Gastrocnemius medialis (tissue), 4 donors: ENCODE measurements at regions not wholly inside any gene's neighbourhood (a gene's known extent, or its start where the extent isn't known, plus 50 kb on each side); places are given as distances from the start of the nearest gene placed in this dataset.
A peak's percentile ranks its signal among the peaks of the same experiment; 100 is the strongest.
"Not testable (repeated sequence)": the region's sequence is repeated elsewhere in the genome, so short reads cannot be mapped to it uniquely, and the experiment has no call there.

Source experiments
- ATAC-seq, 2 donors: fragments of 150-250 bp; one replicate each; pipeline ENCODE4 v1.9.1; 2016
- DNase-seq, 2 donors: peaks; one replicate each; pipeline ENCODE4 v3.0.0-alpha.2; 2019
- H3K27ac ChIP-seq, 4 donors: fragments of 200-600 bp; sonication (generic); 1 replicate in 1 of 4; 2 replicates in 3 of 4; pipeline ENCODE4 v1.5.1; 2016 to 2018; ENCODE audit warnings: mild to moderate bottlenecking in 2 of 4, moderate library complexity in 1 of 4
- H3K27me3 ChIP-seq, 3 donors: fragments of 200-600 bp; sonication (generic) in 2 of 3; 1 replicate in 1 of 3; 2 replicates in 2 of 3; pipeline versions ENCODE4 v1.5.1 to v1.6.0; 2016 to 2019; ENCODE audit warnings: mild to moderate bottlenecking in 1 of 3, moderate library complexity in 1 of 3
- H3K36me3 ChIP-seq, 2 donors: fragments of 200-600 bp; sonication (generic) in 1 of 2; one replicate each; pipeline ENCODE4 v1.5.1; 2017 to 2018
- H3K4me1 ChIP-seq, 2 donors: fragments of 200-600 bp; sonication (generic) in 1 of 2; one replicate each; pipeline ENCODE4 v1.5.1; 2016 to 2017; ENCODE audit warnings: mild to moderate bottlenecking in 2 of 2
- H3K4me3 ChIP-seq, 4 donors: fragments of 200-600 bp; sonication (generic) in 3 of 4; 1 replicate in 1 of 4; 2 replicates in 3 of 4; pipeline ENCODE4 v1.5.1; 2016 to 2019; ENCODE audit warnings: mild to moderate bottlenecking in 2 of 4
- H3K9me3 ChIP-seq, 3 donors: fragments of 200-600 bp; sonication (generic) in 2 of 3; 1 replicate in 1 of 3; 2 replicates in 2 of 3; pipeline ENCODE4 v1.5.1; 2016 to 2019
- POLR2A ChIP-seq, 2 donors: fragments of 450-650 bp; IDR thresholded peaks; one replicate each; pipeline ENCODE4 v1.6.1; 2017; ENCODE audit warnings: antibody characterized with exemption in 2 of 2, mild to moderate bottlenecking in 2 of 2, moderate library complexity in 2 of 2
- in situ Hi-C, 4 donors: fragments of 200-750 bp; cut with MboI; loops; one replicate each; pipeline versions ENCODE4 v1.15.0 to v1.8.0; 2017; ENCODE audit warnings: low sequenced_read_pairs in 4 of 4
- intact Hi-C: fragments of 100-400 bp; cut with DNase I; formaldehyde crosslinking; loops from one replicate; pipeline ENCODE4 v1.15.1; 2023; ENCODE audit warnings: low total_unique reads
- TF ChIP-seq, protein P1 (sequence below), 5 experiments: fragments of 450-650 bp in 3 of 5; fragments of 200-600 bp in 2 of 5; sonication (generic) in 2 of 5; IDR thresholded peaks in 4 of 5; conservative IDR thresholded peaks in 1 of 5; 1 replicate in 4 of 5; 2 replicates in 1 of 5; pipeline ENCODE4 v1.5.1; 2016 to 2019; ENCODE audit warnings: antibody characterized with exemption in 5 of 5, mild to moderate bottlenecking in 3 of 5, moderate library complexity in 3 of 5

DNA sequence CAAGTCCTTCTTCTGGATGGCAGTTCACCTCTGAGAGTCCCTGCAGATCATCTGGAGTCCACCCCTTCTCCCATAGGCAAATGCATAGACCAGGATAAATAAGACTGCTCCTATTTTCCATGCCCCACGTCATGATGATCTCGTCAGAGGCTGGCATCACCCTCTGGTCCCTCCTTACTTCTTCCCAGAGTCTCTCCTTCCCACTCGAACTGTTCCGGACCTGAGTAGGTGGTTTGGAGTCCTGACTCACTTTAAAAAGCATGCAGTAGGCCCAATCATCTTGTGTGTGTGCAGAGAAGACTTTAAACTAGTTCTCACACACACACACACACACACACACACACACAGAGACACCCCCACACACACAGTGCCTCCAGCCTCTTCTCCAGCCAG lies 72.0 kb downstream of the SOX9 start:
- no peaks in the 10 kb centered on the region for H3K4me1 ChIP-seq
- ATAC-seq (no peak), DNase-seq (no peak)
- no peaks in the 10 kb centered on the region for H3K36me3 ChIP-seq
- H3K27ac ChIP-seq, result no peak overlapping the region
- TF ChIP-seq POLR2A (IDR thresholded peaks at IDR 0.05), result no peak
- TF ChIP-seq, protein P1, sequence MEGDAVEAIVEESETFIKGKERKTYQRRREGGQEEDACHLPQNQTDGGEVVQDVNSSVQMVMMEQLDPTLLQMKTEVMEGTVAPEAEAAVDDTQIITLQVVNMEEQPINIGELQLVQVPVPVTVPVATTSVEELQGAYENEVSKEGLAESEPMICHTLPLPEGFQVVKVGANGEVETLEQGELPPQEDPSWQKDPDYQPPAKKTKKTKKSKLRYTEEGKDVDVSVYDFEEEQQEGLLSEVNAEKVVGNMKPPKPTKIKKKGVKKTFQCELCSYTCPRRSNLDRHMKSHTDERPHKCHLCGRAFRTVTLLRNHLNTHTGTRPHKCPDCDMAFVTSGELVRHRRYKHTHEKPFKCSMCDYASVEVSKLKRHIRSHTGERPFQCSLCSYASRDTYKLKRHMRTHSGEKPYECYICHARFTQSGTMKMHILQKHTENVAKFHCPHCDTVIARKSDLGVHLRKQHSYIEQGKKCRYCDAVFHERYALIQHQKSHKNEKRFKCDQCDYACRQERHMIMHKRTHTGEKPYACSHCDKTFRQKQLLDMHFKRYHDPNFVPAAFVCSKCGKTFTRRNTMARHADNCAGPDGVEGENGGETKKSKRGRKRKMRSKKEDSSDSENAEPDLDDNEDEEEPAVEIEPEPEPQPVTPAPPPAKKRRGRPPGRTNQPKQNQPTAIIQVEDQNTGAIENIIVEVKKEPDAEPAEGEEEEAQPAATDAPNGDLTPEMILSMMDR (IDR thresholded peaks at IDR 0.05 in 4 of 5, conservative IDR thresholded peaks at IDR 0.05 in 1 of 5), result no peak
- no peaks in the 10 kb centered on the region for H3K9me3 ChIP-seq
- H3K4me3 ChIP-seq, result no peak overlapping the region
- intact Hi-C loops (no loop called here), in situ Hi-C loops (no loop called here)
- H3K27me3 ChIP-seq, result no peaks in the 10 kb centered on the region

DNA sequence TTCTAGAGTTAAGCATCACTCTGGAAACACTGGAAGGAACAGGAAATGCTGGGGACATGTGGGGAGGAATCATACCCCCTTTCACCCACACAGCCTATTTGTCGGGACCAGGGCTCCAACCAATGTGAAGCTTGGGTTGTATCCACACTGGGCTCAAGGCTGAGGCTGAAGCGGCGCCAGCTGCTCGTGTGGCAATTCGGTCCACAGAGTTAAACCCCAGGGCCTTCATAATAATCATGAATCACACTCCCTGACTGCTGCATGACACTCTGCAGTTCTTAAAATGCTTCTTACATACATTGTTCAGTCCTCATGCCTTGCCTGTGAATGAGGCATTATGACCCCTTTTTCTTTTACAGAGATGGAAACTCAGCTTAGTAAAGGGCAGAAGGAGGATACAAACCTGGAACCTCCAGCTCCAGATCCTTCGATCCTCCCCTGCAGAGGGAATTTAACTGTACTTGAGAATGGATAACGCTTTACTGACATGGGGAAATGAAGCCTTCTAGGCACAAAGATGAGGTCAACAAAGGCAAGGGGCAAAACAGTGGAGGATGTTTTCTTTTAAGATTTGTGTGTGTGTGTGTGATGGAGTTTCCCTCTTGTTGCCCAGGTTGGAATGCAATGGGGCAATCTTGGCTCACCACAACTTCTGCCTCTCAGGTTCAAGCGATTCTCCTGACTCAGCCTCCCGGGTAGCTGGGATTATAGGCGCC lies 72.7 kb downstream of the SOX9 start:
- Histone ChIP-seq H3K27me3 (no peaks in the 10 kb centered on the region), H3K4me3 (no peak overlapping the region), H3K27ac (no peak overlapping the region), H3K36me3 (no peaks in the 10 kb centered on the region), H3K9me3 (no peaks in the 10 kb centered on the region), H3K4me1 (no peaks in the 10 kb centered on the region)
- DNase-seq (peak in 1 of 2 donors; percentile 17), ATAC-seq (no peak)
- intact Hi-C loops, result no loop called here
- TF ChIP-seq, protein P1 (IDR thresholded peaks at IDR 0.05 in 4 of 5, conservative IDR thresholded peaks at IDR 0.05 in 1 of 5), result no peak
- TF ChIP-seq POLR2A (IDR thresholded peaks at IDR 0.05), result no peak
- in situ Hi-C loops, result no loop called here

DNA sequence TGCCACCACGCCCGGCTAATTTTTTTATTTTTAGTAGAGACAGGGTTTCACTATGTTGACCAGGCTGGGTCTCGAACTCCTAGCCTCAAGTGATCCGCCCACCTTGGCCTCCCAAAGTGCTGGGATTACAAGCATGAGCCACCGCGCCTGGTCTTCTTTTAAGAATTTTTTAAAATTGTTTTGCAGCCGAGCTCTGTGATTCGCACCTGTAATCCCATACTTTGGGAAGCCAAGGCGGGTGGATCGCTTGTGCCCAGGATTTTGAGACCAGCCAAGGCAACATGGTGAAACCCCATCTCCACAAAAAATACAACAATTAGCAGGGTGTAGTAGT lies 73.3 kb downstream of the SOX9 start:
- ATAC-seq, H3K27ac ChIP-seq, intact Hi-C loops, H3K36me3 ChIP-seq, H3K27me3 ChIP-seq, H3K4me3 ChIP-seq, H3K9me3 ChIP-seq, H3K4me1 ChIP-seq, in situ Hi-C loops, DNase-seq: not testable (repeated sequence)

DNA sequence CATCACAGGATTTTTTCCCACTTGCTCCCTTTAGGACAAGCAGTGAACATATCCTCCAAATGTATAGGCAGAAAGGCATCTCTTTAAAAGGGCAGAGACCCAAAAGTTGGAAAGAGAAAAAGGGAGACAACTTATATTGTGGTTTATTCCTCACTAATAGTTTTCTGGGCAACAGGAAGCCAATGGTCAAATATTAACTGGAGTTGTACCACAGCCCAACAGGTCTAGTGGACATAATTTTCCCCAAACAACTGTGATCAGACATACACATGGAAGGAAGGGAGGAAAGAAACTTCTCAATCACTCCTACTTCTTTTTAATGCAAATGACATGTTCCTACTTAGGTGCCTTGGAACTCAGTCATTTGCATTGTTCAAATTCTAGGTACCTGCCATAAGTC lies 78.4 kb downstream of the SOX9 start:
- ATAC-seq (no peak), DNase-seq (no peak)
- Histone ChIP-seq H3K4me1 (no peaks in the 10 kb centered on the region), H3K27ac (no peak overlapping the region), H3K27me3 (peaks cover 3 to 8% (median 4%) of the 10 kb centered on the region in 3 donors), H3K9me3 (no peaks in the 10 kb centered on the region), H3K4me3 (no peak overlapping the region), H3K36me3 (no peaks in the 10 kb centered on the region)
- TF ChIP-seq, protein P1 (IDR thresholded peaks at IDR 0.05 in 4 of 5, conservative IDR thresholded peaks at IDR 0.05 in 1 of 5), result no peak
- no peak for TF ChIP-seq POLR2A (IDR thresholded peaks at IDR 0.05)
- in situ Hi-C loops, result no loop called here
- intact Hi-C loops, result no loop called here

DNA sequence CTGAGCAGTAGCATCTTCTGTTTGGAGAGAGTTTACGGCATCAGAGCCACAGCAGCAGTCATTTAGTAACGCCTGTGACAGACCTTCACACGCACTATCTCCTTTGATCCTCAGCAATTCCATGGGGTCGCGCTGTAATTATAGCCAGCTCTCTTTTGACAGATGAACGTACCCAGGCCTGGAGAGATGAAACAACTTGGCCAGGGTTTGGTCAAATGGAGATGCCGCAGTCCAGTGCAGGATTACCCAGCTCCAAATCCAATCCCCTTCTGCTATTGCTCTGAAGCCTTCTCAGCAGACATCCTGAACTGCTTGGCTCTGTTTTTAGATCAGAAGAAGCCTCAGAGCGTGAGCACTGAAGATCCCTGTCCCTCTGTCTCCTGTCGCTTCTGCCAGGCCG lies 83.9 kb downstream of the SOX9 start:
- no peaks in the 10 kb centered on the region for H3K36me3 ChIP-seq
- H3K9me3 ChIP-seq, result no peaks in the 10 kb centered on the region
- no peak for TF ChIP-seq POLR2A (IDR thresholded peaks at IDR 0.05)
- TF ChIP-seq, protein P1 (IDR thresholded peaks at IDR 0.05 in 4 of 5, conservative IDR thresholded peaks at IDR 0.05 in 1 of 5), result no peak
- ATAC-seq (no peak), DNase-seq (no peak)
- H3K4me1 ChIP-seq, result no peaks in the 10 kb centered on the region
- in situ Hi-C loops (no loop called here), intact Hi-C loops (no loop called here)
- no peak overlapping the region for H3K4me3 ChIP-seq
- H3K27ac ChIP-seq, result no peak overlapping the region
- H3K27me3 ChIP-seq, result peaks cover 11 to 15% (median 13%) of the 10 kb centered on the region in 3 donors
